ENCODE measurements at regions not wholly inside any gene's neighbourhood (a gene's known extent, or its start where the extent isn't known, plus 50 kb on each side); places are given as distances from the start of the nearest gene placed in this dataset.

DNA sequence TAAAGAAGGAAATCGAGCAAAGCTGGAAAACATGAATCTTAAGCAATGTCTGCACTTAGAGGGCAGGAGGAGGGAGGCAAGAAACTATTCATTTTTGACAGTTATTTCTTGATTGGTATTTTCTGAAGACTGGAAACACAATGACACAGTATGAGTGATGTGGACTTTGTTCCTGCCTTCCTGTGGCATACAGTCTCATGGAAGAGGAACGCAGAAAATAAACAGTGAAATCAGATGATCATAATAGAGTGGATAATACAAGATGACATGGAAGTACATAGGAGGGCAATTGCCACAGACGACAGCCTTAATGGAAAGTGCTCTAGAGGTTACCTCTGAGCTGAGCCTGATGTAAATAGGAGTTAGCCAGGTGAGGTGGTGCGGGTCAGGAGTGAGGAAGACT, 140.4 kb upstream of the MAX start:
- no peak for TF ChIP-seq POLR2A (IDR thresholded peaks at IDR 0.05)
- TF ChIP-seq, protein P1, sequence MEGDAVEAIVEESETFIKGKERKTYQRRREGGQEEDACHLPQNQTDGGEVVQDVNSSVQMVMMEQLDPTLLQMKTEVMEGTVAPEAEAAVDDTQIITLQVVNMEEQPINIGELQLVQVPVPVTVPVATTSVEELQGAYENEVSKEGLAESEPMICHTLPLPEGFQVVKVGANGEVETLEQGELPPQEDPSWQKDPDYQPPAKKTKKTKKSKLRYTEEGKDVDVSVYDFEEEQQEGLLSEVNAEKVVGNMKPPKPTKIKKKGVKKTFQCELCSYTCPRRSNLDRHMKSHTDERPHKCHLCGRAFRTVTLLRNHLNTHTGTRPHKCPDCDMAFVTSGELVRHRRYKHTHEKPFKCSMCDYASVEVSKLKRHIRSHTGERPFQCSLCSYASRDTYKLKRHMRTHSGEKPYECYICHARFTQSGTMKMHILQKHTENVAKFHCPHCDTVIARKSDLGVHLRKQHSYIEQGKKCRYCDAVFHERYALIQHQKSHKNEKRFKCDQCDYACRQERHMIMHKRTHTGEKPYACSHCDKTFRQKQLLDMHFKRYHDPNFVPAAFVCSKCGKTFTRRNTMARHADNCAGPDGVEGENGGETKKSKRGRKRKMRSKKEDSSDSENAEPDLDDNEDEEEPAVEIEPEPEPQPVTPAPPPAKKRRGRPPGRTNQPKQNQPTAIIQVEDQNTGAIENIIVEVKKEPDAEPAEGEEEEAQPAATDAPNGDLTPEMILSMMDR (IDR thresholded peaks at IDR 0.05), result no peak

Measured in body of pancreas (tissue), 4 donors.